GM19395 (cell line): ENCODE measurements at regions not wholly inside any gene's neighbourhood (a gene's known extent, or its start where the extent isn't known, plus 50 kb on each side); places are given as distances from the start of the nearest gene placed in this dataset.

ENCODE experiments used
- ATAC-seq: cut with Tn5 transposase; IDR thresholded peaks from one replicate; pipeline ENCODE4 v1.9.1; 2021; ENCODE audit warnings: mild to moderate bottlenecking, moderate library complexity; ENCODE audit not compliant: unreplicated experiment

- no peak for ATAC-seq
These were observed 922.4 kb upstream of the ADGRL2 start for GRCh38 chr1:80878343-80878742.

- no peak for ATAC-seq
These were observed 924.7 kb upstream of the ADGRL2 start for GRCh38 chr1:80876035-80876434.

DNA sequence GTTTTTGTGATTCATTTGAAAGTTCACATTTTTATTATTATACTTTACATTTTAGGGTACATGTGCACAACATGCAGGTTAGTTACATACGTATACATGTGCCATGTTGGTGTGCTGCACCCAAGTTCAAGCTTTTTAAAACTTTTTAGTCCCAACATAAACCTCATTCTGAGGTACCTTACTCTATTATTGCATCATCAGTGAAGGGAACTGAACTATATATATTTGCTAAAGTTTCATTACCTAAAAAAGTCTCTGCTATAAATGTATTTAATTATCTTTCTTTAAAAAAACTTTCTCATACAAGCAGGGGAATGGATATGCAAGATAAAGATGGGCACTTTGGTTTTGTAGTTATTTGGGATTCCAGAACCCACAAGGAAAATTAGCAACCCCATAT lies 931.4 kb upstream of the ADGRL2 start:
- no peak for ATAC-seq

DNA sequence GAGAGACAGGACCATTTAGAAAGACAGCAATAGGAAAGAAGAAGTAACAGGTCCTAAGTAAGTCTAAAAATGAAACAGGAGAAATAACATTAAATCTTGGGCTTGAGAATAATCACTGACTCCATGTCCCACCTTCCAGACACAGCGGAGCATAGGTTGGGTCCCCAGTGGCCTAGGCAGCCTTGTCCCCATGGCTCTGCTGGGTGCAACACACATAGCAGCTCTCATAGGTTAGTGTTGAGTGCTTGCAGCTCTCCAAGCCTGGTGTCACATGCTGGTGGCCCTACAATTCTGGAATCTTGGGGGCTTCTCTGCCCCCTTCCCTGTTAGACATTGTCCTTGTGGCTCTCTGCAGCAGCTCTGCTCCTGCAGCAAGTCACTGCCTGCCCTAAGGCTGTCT lies 952.8 kb upstream of the ADGRL2 start:
- ATAC-seq = no peak

- no peak for ATAC-seq
These were observed 953.8 kb upstream of the ADGRL2 start for GRCh38 chr1:80846966-80847365.

DNA sequence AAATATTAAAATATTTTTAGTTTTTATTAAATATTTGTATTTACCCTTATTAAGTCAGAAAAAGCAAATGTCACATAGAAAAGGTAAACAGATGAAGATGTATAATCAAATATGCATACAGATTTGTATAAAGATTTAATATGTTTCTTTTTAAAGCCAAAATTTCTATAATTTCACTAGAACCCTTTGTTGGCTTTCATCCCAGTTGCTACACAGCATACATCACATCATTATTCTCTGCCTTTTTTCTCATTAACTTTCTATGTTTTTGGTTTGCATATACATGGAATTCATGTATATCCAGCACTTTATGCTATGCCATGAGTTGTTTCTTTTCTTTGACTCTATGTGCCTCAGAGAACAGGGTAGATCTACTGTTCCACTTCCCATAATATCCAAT lies 957.9 kb upstream of the ADGRL2 start:
- no peak for ATAC-seq

DNA sequence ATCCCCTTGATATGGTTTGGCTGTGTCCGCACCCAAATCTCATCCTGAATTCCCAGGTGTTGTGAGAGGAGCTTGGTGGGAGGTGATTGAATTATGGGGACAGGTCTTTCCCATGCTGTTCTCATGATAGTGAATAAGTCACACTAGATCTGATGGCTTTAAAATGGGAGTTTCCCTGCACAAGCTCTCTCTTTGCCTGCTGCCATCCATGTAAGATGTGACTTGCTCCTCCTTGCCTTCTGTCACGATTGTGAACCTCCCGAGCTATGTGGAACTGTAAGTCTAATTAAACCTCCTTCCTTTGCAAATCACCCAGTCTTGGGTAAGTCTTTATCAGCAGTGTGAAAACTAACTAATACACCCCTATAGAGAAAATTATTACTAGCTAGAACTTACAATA lies 959.5 kb upstream of the ADGRL2 start:
- ATAC-seq = no peak

GRCh38 chr1:80837066-80837465 lies 963.7 kb upstream of the ADGRL2 start:
- no peak for ATAC-seq

GRCh38 chr1:80836505-80836904 lies 964.2 kb upstream of the ADGRL2 start:
- ATAC-seq = no peak

DNA sequence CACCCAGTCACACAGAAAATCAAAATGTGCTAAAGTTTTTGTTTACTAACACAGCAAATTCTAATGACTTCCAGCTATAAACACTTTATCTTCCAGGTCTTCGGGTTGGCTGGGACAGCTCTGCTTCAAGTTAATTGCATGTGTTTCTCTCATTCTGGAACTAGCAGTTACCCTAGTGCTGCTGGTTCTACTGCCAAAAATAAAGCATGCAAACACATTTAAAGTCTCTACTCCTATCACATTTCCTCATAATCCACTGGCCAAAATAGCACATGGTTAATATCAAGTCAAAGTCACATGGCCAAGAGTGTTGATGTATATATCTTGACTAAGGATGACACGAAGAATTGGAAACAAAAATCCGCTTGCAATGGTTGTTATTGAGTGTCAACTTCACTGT lies 973.1 kb upstream of the ADGRL2 start:
- no peak for ATAC-seq

GRCh38 chr1:80825067-80825466 lies 975.7 kb upstream of the ADGRL2 start:
- no peak for ATAC-seq

GRCh38 chr1:80818211-80818610 lies 982.5 kb upstream of the ADGRL2 start:
- ATAC-seq = no peak

DNA sequence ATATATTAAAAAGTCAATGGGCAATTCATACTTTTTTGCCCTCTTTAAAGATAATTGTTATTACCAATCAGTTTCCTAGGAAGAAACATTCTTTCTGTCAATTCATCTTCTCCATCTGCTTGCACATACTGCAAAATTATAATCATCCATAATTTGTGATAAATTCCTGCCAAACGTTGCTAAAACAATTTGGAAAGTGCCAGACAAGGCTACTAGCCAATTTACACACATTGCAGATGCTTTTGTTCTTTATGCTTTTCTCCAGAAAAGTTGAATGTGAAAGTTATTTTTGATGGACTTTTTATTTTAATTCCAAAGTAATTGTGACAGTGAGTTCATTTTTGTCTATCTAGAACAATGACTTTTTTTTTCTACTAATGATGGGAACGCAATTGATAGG lies 992.8 kb upstream of the ADGRL2 start:
- no peak for ATAC-seq

DNA sequence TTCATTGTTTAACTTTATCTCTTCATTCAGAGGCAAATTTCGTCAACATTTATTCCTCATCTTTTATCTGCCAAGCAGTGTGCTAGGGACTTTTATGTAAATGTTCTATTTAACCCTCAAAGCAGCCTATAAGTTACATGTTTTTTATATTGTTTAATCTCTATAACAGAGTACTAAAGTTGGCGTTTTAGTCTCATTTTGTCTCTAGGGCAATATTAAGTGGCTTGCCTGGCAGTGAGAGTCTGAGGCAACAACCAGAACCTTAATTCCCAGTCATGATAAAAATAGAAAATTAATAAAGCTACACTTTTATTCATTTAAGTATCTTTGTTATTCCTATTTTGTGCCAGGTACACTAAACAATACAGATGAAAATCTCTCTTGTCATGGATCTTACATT lies 994.3 kb upstream of the ADGRL2 start:
- ATAC-seq = no peak

DNA sequence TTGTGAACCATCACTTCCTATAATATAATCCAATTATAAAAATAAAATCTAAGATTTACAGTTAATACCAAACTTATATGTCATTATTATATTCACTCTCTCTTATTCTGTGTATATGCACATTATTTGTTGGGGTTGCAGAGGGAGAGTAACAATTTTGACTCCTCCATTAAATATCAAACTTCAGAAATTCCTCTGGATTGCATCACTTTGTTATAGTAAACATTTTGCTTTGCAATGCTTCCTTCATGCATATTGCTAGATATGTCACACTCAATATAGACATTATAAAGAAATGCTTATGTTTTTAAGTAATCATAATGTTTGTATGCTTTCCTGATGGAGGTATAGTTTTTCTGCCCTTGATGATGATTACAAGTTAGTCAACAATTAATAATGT lies 999.0 kb upstream of the ADGRL2 start:
- no peak for ATAC-seq

GRCh38 chr1:80799457-80799856 lies 1001.3 kb upstream of the ADGRL2 start:
- no peak for ATAC-seq

DNA sequence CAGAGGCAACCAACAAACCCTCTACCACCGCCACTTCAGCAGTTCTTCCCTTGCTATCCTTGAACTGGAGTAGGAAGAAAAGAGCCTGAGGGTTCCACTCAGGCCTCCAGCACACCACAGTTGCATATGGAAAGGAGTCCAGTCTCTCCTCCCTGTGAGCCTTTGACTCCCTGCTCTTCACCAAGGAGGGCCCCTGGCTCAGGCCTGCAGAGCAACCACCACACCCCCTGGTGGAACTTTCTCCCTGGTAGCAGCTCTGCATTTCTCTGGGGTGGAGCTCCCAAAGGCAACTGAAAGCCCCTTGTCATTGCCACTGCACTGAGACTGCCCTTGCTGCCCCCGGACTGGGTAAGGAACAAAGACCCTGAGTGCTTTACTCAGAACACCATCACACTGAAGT lies 1021.5 kb upstream of the ADGRL2 start:
- no peak for ATAC-seq

DNA sequence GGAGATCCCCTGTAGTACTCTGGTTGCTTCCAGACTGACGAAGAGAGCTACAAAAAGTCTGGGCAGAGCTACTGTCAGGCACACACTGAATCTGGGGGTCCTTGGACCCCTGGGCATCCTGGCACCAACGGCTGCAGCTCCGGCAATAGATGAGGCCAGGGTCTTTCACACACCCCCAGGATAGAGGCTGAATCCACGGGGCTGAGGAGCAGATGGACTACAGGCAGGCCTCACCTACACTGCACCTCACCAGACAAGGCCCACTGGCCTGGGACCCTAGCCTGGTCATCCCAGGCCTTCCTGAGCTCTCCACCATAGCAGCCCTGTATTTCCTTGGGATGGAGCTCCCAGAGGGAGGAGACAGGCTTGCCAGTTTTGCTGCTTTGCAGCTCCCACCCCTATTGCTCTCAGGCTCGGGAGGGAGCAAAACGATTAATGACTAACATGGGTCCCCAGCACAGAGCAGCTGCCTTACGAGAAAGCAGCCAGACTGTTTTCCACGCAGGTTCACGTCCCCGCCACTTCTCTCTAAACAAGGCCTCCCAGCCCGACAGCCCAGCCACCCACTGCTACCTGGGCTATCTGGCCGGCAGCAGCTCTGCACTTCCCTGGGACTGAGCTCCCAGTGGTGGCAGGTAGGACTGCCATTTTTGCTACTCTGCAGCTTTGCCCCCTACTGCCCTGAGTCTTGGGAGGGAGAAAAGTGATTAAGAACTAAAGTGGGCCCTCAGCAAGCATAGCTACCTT lies 1022.5 kb upstream of the ADGRL2 start:
- ATAC-seq = no peak

- no peak for ATAC-seq
These were observed 1024.5 kb upstream of the ADGRL2 start for GRCh38 chr1:80776266-80776665.

DNA sequence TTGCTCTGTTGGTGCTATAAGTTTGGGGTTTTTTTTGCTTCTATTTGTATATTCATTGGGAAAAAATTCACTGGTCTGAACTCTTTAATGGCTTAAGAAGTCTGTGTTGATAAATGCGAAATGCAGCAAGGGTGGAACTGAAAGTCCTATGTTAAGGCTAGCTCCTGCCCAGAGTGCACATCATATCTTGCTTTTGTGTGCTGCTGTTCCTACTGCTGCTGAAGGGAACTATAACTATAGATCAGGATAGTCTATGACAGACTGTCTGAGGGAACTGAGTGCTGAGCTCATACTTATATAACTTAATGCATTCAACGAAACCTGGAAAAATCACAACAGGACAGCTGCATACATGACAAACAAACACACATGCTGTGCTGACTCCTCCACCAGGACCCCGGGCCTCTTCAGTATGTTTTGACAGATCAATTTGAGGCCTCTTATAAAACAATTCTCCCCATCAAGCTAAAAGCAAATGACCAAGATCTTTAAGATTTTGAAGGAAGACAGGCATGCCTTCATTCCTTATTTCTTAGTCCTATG lies 1031.5 kb upstream of the ADGRL2 start:
- ATAC-seq = no peak

- ATAC-seq = no peak
These were observed 1033.0 kb upstream of the ADGRL2 start for GRCh38 chr1:80767711-80768110.

DNA sequence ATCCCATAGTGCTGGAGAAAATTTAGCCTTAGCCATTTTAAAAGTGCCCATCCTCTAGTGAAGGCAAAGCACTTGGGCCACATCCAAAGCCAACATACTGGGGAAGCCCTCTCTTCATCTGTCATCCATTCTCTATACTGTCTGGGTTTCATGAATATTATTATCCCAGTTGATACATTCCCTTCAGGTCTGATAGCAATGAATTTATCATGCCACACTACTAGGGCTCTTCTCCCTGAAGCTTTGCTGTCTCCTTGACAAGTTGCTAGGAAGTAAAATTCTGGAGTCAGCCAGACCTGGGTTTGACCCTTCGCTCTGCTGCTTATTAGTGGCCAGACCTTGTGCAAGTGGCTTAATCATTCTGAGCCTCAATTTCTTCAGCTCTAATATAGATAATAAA lies 1041.4 kb upstream of the ADGRL2 start:
- no peak for ATAC-seq

DNA sequence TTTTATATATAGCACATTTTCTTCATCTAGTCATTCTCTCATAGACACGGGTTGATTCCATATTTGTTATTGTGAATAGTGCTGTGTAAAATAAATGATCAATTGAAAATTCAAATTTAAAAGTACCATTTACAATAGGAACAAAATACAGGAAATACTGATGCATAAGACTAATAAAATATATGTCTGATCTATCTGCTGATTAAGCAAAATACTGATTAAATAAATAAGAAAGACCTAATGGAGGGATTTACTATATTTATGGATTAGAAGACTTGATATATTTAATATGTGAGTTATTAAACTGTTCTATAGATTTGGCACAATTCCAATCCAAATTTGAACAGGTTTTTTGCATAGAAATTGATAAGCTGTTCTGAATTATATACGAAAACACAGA lies 1044.8 kb upstream of the ADGRL2 start:
- ATAC-seq = no peak
